Suprapubic skin (tissue), 4 donors: ENCODE measurements at regions not wholly inside any gene's neighbourhood (a gene's known extent, or its start where the extent isn't known, plus 50 kb on each side); places are given as distances from the start of the nearest gene placed in this dataset.
"Not testable (repeated sequence)": the region's sequence is repeated elsewhere in the genome, so short reads cannot be mapped to it uniquely, and the experiment has no call there.

Experiments
- DNase-seq, 2 donors: peaks; one replicate each; pipeline ENCODE4 v3.0.0-alpha.2; 2019; ENCODE audit warnings: low spot score in 2 of 2
- H3K27ac ChIP-seq: fragments of 200-600 bp; sonication (generic); one replicate; pipeline ENCODE4 v1.5.1; 2019
- H3K27me3 ChIP-seq: fragments of 200-600 bp; sonication (generic); one replicate; pipeline ENCODE4 v1.5.1; 2019
- H3K36me3 ChIP-seq: fragments of 200-600 bp; sonication (generic); one replicate; pipeline ENCODE4 v1.5.1; 2019
- H3K4me1 ChIP-seq: fragments of 200-600 bp; sonication (generic); one replicate; pipeline ENCODE4 v1.5.1; 2019
- H3K4me3 ChIP-seq: fragments of 200-600 bp; sonication (generic); one replicate; pipeline ENCODE4 v1.5.1; 2019; ENCODE audit warnings: mild to moderate bottlenecking
- H3K9me3 ChIP-seq: fragments of 200-600 bp; sonication (generic); one replicate; pipeline ENCODE4 v1.5.1; 2019
- EP300 ChIP-seq: sonication (generic); formaldehyde crosslinking; IDR thresholded peaks from one replicate; pipeline ENCODE4 v1.6.1; 2017; ENCODE audit warnings: antibody characterized with exemption
- POLR2A ChIP-seq, 2 donors: fragments of 450-650 bp; IDR thresholded peaks; one replicate each; pipeline ENCODE4 v1.6.1; 2017; ENCODE audit warnings: antibody characterized with exemption in 2 of 2, mild to moderate bottlenecking in 2 of 2, moderate library complexity in 2 of 2
- POLR2AphosphoS5 ChIP-seq, 3 donors: sonication (generic); formaldehyde crosslinking; IDR thresholded peaks; one replicate each; pipeline ENCODE4 v1.6.1; 2017; ENCODE audit warnings: antibody characterized with exemption in 3 of 3
- WGBS: methylation state at CpG from one replicate; pipeline ENCODE4 v1.1.5; 2018; 5-methylcytosine and 5-hydroxymethylcytosine counted together
- TF ChIP-seq, protein P1 (sequence below), 2 donors: fragments of 200-600 bp in 1 of 2; fragments of 450-650 bp in 1 of 2; sonication (generic) in 1 of 2; IDR thresholded peaks; one replicate each; pipeline ENCODE4 v1.5.1; 2016 to 2019; ENCODE audit warnings: antibody characterized with exemption in 2 of 2, mild to moderate bottlenecking in 1 of 2, moderate library complexity in 1 of 2

DNA sequence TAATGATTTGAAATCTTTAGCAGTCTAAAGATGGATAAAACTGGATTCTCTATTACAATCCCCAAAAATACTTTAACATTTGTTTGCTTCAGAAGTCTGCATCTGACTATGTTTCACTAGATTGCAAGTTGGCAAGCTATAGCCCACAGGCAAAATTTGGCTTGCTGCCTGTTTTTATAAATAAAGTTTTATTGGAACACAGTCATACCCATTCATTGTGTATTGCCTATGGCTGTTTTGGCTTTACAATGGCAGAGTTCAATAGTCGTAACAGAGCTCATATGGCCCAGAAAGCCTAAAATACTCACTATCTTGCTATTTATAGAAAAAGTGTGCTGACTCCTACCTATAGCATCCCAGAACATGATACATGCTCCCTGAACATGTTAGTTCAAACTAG is 89.0 kb upstream of the GPR141 start:
- Histone ChIP-seq H3K4me3 (no peak overlapping the region), H3K27me3 (no peaks in the 10 kb centered on the region), H3K9me3 (no peaks in the 10 kb centered on the region), H3K36me3 (no peaks in the 10 kb centered on the region), H3K27ac (no peak overlapping the region), H3K4me1 (no peaks in the 10 kb centered on the region)
- WGBS, result 84% methylated on average over 1 of the region's 1 CpG
- no peak for DNase-seq
- TF ChIP-seq, protein P1, sequence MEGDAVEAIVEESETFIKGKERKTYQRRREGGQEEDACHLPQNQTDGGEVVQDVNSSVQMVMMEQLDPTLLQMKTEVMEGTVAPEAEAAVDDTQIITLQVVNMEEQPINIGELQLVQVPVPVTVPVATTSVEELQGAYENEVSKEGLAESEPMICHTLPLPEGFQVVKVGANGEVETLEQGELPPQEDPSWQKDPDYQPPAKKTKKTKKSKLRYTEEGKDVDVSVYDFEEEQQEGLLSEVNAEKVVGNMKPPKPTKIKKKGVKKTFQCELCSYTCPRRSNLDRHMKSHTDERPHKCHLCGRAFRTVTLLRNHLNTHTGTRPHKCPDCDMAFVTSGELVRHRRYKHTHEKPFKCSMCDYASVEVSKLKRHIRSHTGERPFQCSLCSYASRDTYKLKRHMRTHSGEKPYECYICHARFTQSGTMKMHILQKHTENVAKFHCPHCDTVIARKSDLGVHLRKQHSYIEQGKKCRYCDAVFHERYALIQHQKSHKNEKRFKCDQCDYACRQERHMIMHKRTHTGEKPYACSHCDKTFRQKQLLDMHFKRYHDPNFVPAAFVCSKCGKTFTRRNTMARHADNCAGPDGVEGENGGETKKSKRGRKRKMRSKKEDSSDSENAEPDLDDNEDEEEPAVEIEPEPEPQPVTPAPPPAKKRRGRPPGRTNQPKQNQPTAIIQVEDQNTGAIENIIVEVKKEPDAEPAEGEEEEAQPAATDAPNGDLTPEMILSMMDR (IDR thresholded peaks at IDR 0.05), result no peak
- no peak for TF ChIP-seq POLR2A (IDR thresholded peaks at IDR 0.05)
- no peak for TF ChIP-seq EP300

- Histone ChIP-seq H3K27ac (no peak overlapping the region), H3K4me3 (no peak overlapping the region), H3K9me3 (no peaks in the 10 kb centered on the region), H3K27me3 (no peaks in the 10 kb centered on the region), H3K36me3 (no peaks in the 10 kb centered on the region), H3K4me1 (no peaks in the 10 kb centered on the region)
- WGBS, result 35% methylated on average over 2 of the region's 2 CpGs
- TF ChIP-seq, protein P1 (IDR thresholded peaks at IDR 0.05), result no peak
- TF ChIP-seq EP300, result no peak
- TF ChIP-seq POLR2AphosphoS5 (IDR thresholded peaks at IDR 0.05), result no peak
- no peak for TF ChIP-seq POLR2A (IDR thresholded peaks at IDR 0.05)
- DNase-seq, result no peak
Observed at GRCh38 chr7:37598824-37599223, 84.7 kb upstream of the GPR141 start.

- TF ChIP-seq, protein P1 (IDR thresholded peaks at IDR 0.05), result no peak
- TF ChIP-seq POLR2A (IDR thresholded peaks at IDR 0.05), result no peak
- no peak for TF ChIP-seq EP300
- TF ChIP-seq POLR2AphosphoS5 (IDR thresholded peaks at IDR 0.05), result no peak
- no peak overlapping the region for H3K27ac ChIP-seq
- H3K4me1 ChIP-seq, result no peaks in the 10 kb centered on the region
- H3K36me3 ChIP-seq, result no peaks in the 10 kb centered on the region
- H3K27me3 ChIP-seq, result no peaks in the 10 kb centered on the region
- H3K4me3 ChIP-seq, result no peak overlapping the region
- 70% methylated on average over 6 of the region's 6 CpGs for WGBS
- H3K9me3 ChIP-seq, result no peaks in the 10 kb centered on the region
- no peak for DNase-seq
Observed at GRCh38 chr7:37601321-37601720, 82.2 kb upstream of the GPR141 start.

DNA sequence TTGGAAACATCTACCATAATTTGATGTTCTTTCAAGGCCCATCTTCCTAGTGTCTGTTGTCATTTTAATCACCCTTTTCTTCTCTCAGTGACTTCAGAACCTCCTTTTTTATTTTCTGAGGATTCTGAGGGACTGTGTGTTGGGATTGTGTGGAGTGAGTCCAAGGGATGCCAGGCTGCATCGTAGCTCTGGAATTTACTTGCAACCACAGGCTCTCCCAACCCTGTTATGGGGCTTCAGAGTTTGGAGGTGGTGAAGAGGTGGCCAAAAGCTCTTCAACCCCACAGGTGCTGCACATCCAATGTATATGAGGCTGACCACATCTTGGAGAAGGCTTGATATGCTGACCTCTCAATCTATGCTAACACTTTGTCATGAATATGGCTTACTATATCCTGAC is 79.5 kb upstream of the GPR141 start:
- no peak for TF ChIP-seq EP300
- TF ChIP-seq POLR2AphosphoS5 (IDR thresholded peaks at IDR 0.05), result no peak
- no peak for TF ChIP-seq POLR2A (IDR thresholded peaks at IDR 0.05)
- TF ChIP-seq, protein P1 (IDR thresholded peaks at IDR 0.05), result no peak
- no peak for DNase-seq

GRCh38 chr7:37617406-37617805 is 66.2 kb upstream of the GPR141 start:
- 92% methylated on average over 10 of the region's 16 CpGs for WGBS
- not testable (repeated sequence) for H3K9me3 ChIP-seq, H3K36me3 ChIP-seq, H3K27ac ChIP-seq, DNase-seq, H3K4me1 ChIP-seq, H3K4me3 ChIP-seq, H3K27me3 ChIP-seq

More for the DNA sequence above, 79.5 kb upstream of the GPR141 start:
- H3K36me3 ChIP-seq, result no peaks in the 10 kb centered on the region
- H3K27me3 ChIP-seq, result no peaks in the 10 kb centered on the region
- 50% methylated on average over 1 of the region's 1 CpG for WGBS
- H3K27ac ChIP-seq, result no peak overlapping the region
- no peak overlapping the region for H3K4me3 ChIP-seq
- no peaks in the 10 kb centered on the region for H3K9me3 ChIP-seq
- no peaks in the 10 kb centered on the region for H3K4me1 ChIP-seq

GRCh38 chr7:37633048-37633447 is 50.5 kb upstream of the GPR141 start:
- Histone ChIP-seq H3K36me3 (no peaks in the 10 kb centered on the region), H3K27me3 (no peaks in the 10 kb centered on the region), H3K27ac (no peak overlapping the region), H3K9me3 (no peaks in the 10 kb centered on the region), H3K4me3 (no peak overlapping the region), H3K4me1 (no peaks in the 10 kb centered on the region)
- TF ChIP-seq EP300 (no peak), POLR2A (IDR thresholded peaks at IDR 0.05) (no peak), POLR2AphosphoS5 (IDR thresholded peaks at IDR 0.05) (no peak)
- TF ChIP-seq, protein P1 (IDR thresholded peaks at IDR 0.05), result no peak
- 60% methylated on average over 1 of the region's 1 CpG for WGBS
- no peak for DNase-seq
